Ovary (tissue), 7 donors: ENCODE measurements at regions not wholly inside any gene's neighbourhood (a gene's known extent, or its start where the extent isn't known, plus 50 kb on each side); places are given as distances from the start of the nearest gene placed in this dataset.

Experiments
- DNase-seq, 5 donors: peaks; one replicate each; pipeline ENCODE4 v3.0.0-alpha.2; 2019 to 2020
- H3K27ac ChIP-seq, 2 donors: fragments of 200-600 bp; one replicate each; pipeline versions ENCODE4 v1.5.1 to v1.8.0; 2019 to 2022
- H3K27me3 ChIP-seq: fragments of 200-600 bp; one replicate; pipeline ENCODE4 v1.8.0; 2022
- H3K36me3 ChIP-seq: fragments of 200-600 bp; sonication (generic); one replicate; pipeline ENCODE4 v1.5.1; 2019
- H3K4me1 ChIP-seq: one replicate; pipeline ENCODE4 v1.8.1; 2013; ENCODE audit warnings: mild to moderate bottlenecking, moderate library complexity; ENCODE audit not compliant: insufficient read depth
- H3K4me3 ChIP-seq: fragments of 200-600 bp; sonication (generic); one replicate; pipeline ENCODE4 v1.5.1; 2017
- H3K9me3 ChIP-seq, 2 donors: fragments of 200-600 bp in 1 of 2; sonication (generic) in 1 of 2; one replicate each; pipeline versions ENCODE4 v1.5.1 to v1.8.1; 2013 to 2019; ENCODE audit warnings: mild to moderate bottlenecking in 1 of 2, moderate library complexity in 1 of 2
- CTCF ChIP-seq, 3 donors: fragments of 450-650 bp in 2 of 3; fragments of 200-600 bp in 1 of 3; IDR thresholded peaks; one replicate each; pipeline versions ENCODE4 v1.5.1 to v1.8.0; 2016 to 2022; ENCODE audit warnings: antibody characterized with exemption in 3 of 3, mild to moderate bottlenecking in 1 of 3
- EP300 ChIP-seq: sonication (generic); formaldehyde crosslinking; IDR thresholded peaks from one replicate; pipeline ENCODE4 v1.6.1; 2017; ENCODE audit warnings: antibody characterized with exemption
- POLR2A ChIP-seq: fragments of 450-650 bp; IDR thresholded peaks from one replicate; pipeline ENCODE4 v1.6.1; 2017; ENCODE audit warnings: antibody characterized with exemption, mild to moderate bottlenecking, moderate library complexity
- WGBS, 3 donors: extraction: QIAGEN DNeasy Blood & Tissue Kit in 1 of 3; methylation state at CpG; one replicate each; pipeline versions ENCODE4 v1.1.5 to v1.1.7; 2013 to 2017; 5-methylcytosine and 5-hydroxymethylcytosine counted together
- intact Hi-C, 4 donors: fragments of 100-400 bp; cut with DNase I; formaldehyde crosslinking; loops; one replicate each; pipeline versions ENCODE4 v1.11.0 to v1.15.1; 2022 to 2023
- donor health status: DM: no; HTN: no; CAD: no; lungs with moderate emphysema.
- donor health status: DM: no; HTN: no; CAD: no.
- donor health status: Bipolar disorder and iron deficiency.
- donor health status: DM: no; HTN: no; CAD: no.
- donor health status: DM: yes; HTN: yes; CAD: no.

GRCh38 chr14:44099743-44100488, 407.2 kb downstream of the FSCB start:
- no peak overlapping the region for H3K4me3 ChIP-seq
- H3K27me3 ChIP-seq, result no peaks in the 10 kb centered on the region
- intact Hi-C loops, result no loop called here
- no peak overlapping the region for H3K27ac ChIP-seq
- no peaks in the 10 kb centered on the region for H3K36me3 ChIP-seq
- no peak for TF ChIP-seq CTCF (IDR thresholded peaks at IDR 0.05)
- no peak for TF ChIP-seq EP300
- TF ChIP-seq POLR2A, result no peak
- DNase-seq, result no peak
- no peaks in the 10 kb centered on the region for H3K9me3 ChIP-seq
- no peaks in the 10 kb centered on the region for H3K4me1 ChIP-seq
- 64 to 82% (median 75%) methylated on average over 1 of the region's 1 CpG for WGBS, 3 donors

- H3K4me3 ChIP-seq, result no peak overlapping the region
- 80 to 85% (median 81%) methylated on average over 2 of the region's 2 CpGs for WGBS, 3 donors
- TF ChIP-seq POLR2A, result no peak
- TF ChIP-seq CTCF (IDR thresholded peaks at IDR 0.05), result no peak
- no peak for TF ChIP-seq EP300
- H3K9me3 ChIP-seq, result no peaks in the 10 kb centered on the region
- H3K36me3 ChIP-seq, result no peaks in the 10 kb centered on the region
- no peak for DNase-seq
- no peaks in the 10 kb centered on the region for H3K4me1 ChIP-seq
- H3K27me3 ChIP-seq, result no peaks in the 10 kb centered on the region
- no peak overlapping the region for H3K27ac ChIP-seq
- intact Hi-C loops, result no loop called here
Measured at GRCh38 chr14:44081146-44081545, 425.9 kb downstream of the FSCB start.

- Histone ChIP-seq H3K27me3 (no peaks in the 10 kb centered on the region), H3K36me3 (no peaks in the 10 kb centered on the region), H3K4me3 (no peak overlapping the region), H3K27ac (no peak overlapping the region), H3K9me3 (no peaks in the 10 kb centered on the region), H3K4me1 (no peaks in the 10 kb centered on the region)
- intact Hi-C loops, result no loop called here
- WGBS, 3 donors, result 87 to 90% (median 87%) methylated on average over 3 of the region's 3 CpGs
- no peak for DNase-seq
- no peak for TF ChIP-seq EP300
- TF ChIP-seq CTCF (IDR thresholded peaks at IDR 0.05), result no peak
- no peak for TF ChIP-seq POLR2A
Measured at GRCh38 chr14:44070046-44070445, 437.0 kb downstream of the FSCB start.

- intact Hi-C loops, result no loop called here
- Histone ChIP-seq H3K4me1 (no peaks in the 10 kb centered on the region), H3K4me3 (no peak overlapping the region), H3K36me3 (no peaks in the 10 kb centered on the region), H3K27ac (no peak overlapping the region), H3K27me3 (no peaks in the 10 kb centered on the region), H3K9me3 (no peaks in the 10 kb centered on the region)
- WGBS, 3 donors, result 73 to 80% (median 75%) methylated on average over 3 of the region's 3 CpGs
- TF ChIP-seq CTCF (IDR thresholded peaks at IDR 0.05) (no peak), POLR2A (no peak), EP300 (no peak)
- no peak for DNase-seq
Measured at GRCh38 chr14:44053422-44053821, 453.7 kb downstream of the FSCB start.
